OCI-LY7 (cell line): ENCODE measurements at regions not wholly inside any gene's neighbourhood (a gene's known extent, or its start where the extent isn't known, plus 50 kb on each side); places are given as distances from the start of the nearest gene placed in this dataset.

Experiments
- CTCF ChIP-seq: fragments of 200-600 bp; sonication (generic); conservative IDR thresholded peaks from 2 replicates; pipeline ENCODE4 v1.5.1; 2014; ENCODE audit warnings: mild to moderate bottlenecking, antibody characterized with exemption, low read length, moderate library complexity, mixed read lengths
- EZH2phosphoT487 ChIP-seq: fragments of 200-600 bp; sonication (generic); IDR thresholded peaks from 2 replicates; pipeline ENCODE4 v1.6.1; 2018; ENCODE audit warnings: low read depth, borderline replicate concordance, mild to moderate bottlenecking, mixed run types, antibody characterized with exemption, low read length, moderate library complexity, mixed read lengths

DNA sequence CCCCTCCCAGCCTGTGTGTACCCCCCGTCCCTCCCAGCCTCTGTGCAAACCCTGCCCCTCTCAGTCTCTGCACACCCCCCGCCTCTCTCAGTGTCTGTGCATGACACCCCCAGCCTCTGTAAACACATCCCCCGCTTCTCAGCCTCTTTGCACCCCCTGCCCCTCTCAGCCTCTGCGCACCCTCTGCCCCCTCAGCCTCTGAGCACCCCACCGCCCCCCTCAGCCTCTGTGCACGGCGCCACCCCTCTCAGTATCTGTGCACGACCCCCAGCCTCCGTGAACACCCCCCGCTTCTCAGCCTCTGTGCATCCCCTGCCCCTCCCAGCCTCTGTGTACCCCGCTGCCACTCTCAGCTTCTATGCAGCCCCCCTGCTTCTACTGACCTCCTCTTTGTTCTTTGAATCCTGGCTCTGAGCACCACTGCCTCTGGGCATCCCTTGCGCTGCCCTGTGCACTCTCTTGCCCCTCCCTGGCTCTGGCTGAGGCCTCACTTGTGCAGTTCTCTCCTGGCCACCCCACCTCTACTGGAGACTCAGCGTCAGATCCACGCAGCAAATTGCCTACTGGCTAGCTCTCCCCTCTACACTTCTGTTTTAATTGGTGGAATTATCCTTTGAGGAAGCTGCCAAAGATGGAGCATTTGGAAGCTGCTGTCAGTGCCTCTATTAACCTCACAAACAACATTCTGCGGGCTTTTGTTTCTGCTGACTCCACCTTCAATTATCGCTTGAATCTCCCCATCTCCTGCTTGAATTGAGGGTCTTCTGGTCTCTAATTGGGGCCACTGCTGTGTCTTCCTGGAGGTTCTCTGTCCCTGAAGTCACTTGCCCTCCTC, 838.6 kb downstream of the TBC1D22A start:
- TF ChIP-seq CTCF (no peak), EZH2phosphoT487 (no peak)
